GM23338 (cell line): ENCODE measurements at regions not wholly inside any gene's neighbourhood (a gene's known extent, or its start where the extent isn't known, plus 50 kb on each side); places are given as distances from the start of the nearest gene placed in this dataset.

Source experiments
- ATAC-seq: fragments of 200-7000 bp; cut with Tn5 transposase; 3 replicates; pipeline ENCODE4 v1.9.1; 2020
- DNase-seq: peaks from one replicate; pipeline ENCODE4 v3.0.0-alpha.2; 2015; ENCODE audit warnings: low spot score
- H2AFZ ChIP-seq: fragments of 200-600 bp; sonication (generic); 2 replicates; pipeline ENCODE4 v1.8.0; 2016; ENCODE audit warnings: antibody characterized with exemption, mild to moderate bottlenecking, moderate library complexity
- H3F3A ChIP-seq: fragments of 200-600 bp; sonication (generic); replicated peaks from 2 replicates; pipeline ENCODE4 v1.8.0; 2017; ENCODE audit warnings: antibody characterized with exemption, mixed run types, low read depth
- H3K27ac ChIP-seq: fragments of 200-600 bp; sonication (generic); 2 replicates; pipeline ENCODE4 v1.6.1; 2016; ENCODE audit warnings: low read depth
- H3K27me3 ChIP-seq: fragments of 200-600 bp; sonication (generic); 2 replicates; pipeline ENCODE4 v1.8.0; 2016; ENCODE audit warnings: mild to moderate bottlenecking, mixed run types, moderate library complexity; ENCODE audit not compliant: insufficient read depth
- H3K36me3 ChIP-seq: fragments of 200-600 bp; sonication (generic); 2 replicates; pipeline ENCODE4 v1.8.0; 2016; ENCODE audit warnings: mild to moderate bottlenecking; ENCODE audit not compliant: insufficient read depth
- H3K4me1 ChIP-seq: fragments of 200-600 bp; sonication (generic); 2 replicates; pipeline ENCODE4 v1.8.0; 2016; ENCODE audit warnings: mild to moderate bottlenecking, moderate library complexity; ENCODE audit not compliant: insufficient read depth
- H3K4me2 ChIP-seq: fragments of 200-600 bp; sonication (generic); 2 replicates; pipeline ENCODE4 v1.7.1; 2017; ENCODE audit warnings: mixed run types
- H3K4me3 ChIP-seq: fragments of 200-600 bp; sonication (generic); 2 replicates; pipeline ENCODE4 v1.6.1; 2016; ENCODE audit warnings: mixed run types
- H3K79me2 ChIP-seq: fragments of 200-600 bp; sonication (generic); replicated peaks from 2 replicates; pipeline ENCODE4 v1.8.0; 2017; ENCODE audit warnings: mild to moderate bottlenecking; ENCODE audit not compliant: insufficient read depth
- H3K9me2 ChIP-seq: fragments of 200-600 bp; sonication (generic); 2 replicates; pipeline ENCODE4 v1.8.0; 2017; ENCODE audit not compliant: insufficient read depth
- H4K20me1 ChIP-seq: fragments of 200-600 bp; sonication (generic); replicated peaks from 2 replicates; pipeline ENCODE4 v1.8.0; 2017; ENCODE audit warnings: mild to moderate bottlenecking; ENCODE audit not compliant: insufficient read depth
- H3K27ac Mint-ChIP-seq: 2 replicates; pipeline ENCODE4 v1.8.0; 2020; ENCODE audit warnings: inconsistent platforms, mild to moderate bottlenecking, moderate library complexity, mixed read lengths
- H3K27me3 Mint-ChIP-seq: 3 replicates; pipeline ENCODE4 v1.8.0; 2022; ENCODE audit warnings: low read depth, mild to moderate bottlenecking, moderate library complexity, mixed read lengths, inconsistent platforms; ENCODE audit not compliant: insufficient read depth, poor library complexity
- H3K36me3 Mint-ChIP-seq: 3 replicates; pipeline ENCODE4 v1.8.0; 2021; ENCODE audit warnings: low read depth, mild to moderate bottlenecking, inconsistent platforms, moderate library complexity, mixed read lengths
- H3K4me1 Mint-ChIP-seq: 3 replicates; pipeline ENCODE4 v1.8.0; 2020; ENCODE audit warnings: mild to moderate bottlenecking, inconsistent platforms, mixed read lengths
- H3K4me3 Mint-ChIP-seq: 3 replicates; pipeline ENCODE4 v1.8.0; 2021; ENCODE audit warnings: moderate library complexity, mild to moderate bottlenecking, inconsistent platforms, mixed read lengths
- H3K9me3 Mint-ChIP-seq: 3 replicates; pipeline ENCODE4 v1.8.0; 2020; ENCODE audit warnings: moderate library complexity, mild to moderate bottlenecking, inconsistent platforms, mixed read lengths
- CREB1 ChIP-seq: fragments of 250-450 bp; sonication (Bioruptor Pico); IDR thresholded peaks from 2 replicates; pipeline ENCODE4 v1.5.0; 2020; ENCODE audit warnings: low read depth, mild to moderate bottlenecking, moderate library complexity
- CTCF ChIP-seq, 2 experiments: fragments of 200-600 bp in 1 of 2; sonication (generic) in 1 of 2; conservative IDR thresholded peaks; 2 replicates each; pipeline versions ENCODE4 v1.5.1 to v1.6.1; 2016 to 2017; ENCODE audit warnings: antibody characterized with exemption in 2 of 2, low read depth in 2 of 2, mild to moderate bottlenecking in 2 of 2, moderate library complexity in 1 of 2
- ETS1 ChIP-seq: IDR thresholded peaks from 2 replicates; pipeline ENCODE4 v1.6.1; 2016; ENCODE audit warnings: antibody characterized with exemption
- EZH2 ChIP-seq: fragments of 200-600 bp; sonication (generic); IDR thresholded peaks from one replicate; pipeline ENCODE4 v1.8.0; 2017; ENCODE audit warnings: antibody characterized with exemption, mild to moderate bottlenecking, low read depth; ENCODE audit not compliant: unreplicated experiment
- EZH2phosphoT487 ChIP-seq: fragments of 200-600 bp; sonication (generic); IDR thresholded peaks from one replicate; pipeline ENCODE4 v1.8.1; 2018; ENCODE audit warnings: antibody characterized with exemption; ENCODE audit not compliant: unreplicated experiment
- JUNB ChIP-seq: IDR thresholded peaks from one replicate; pipeline ENCODE4 v1.6.1; 2016; ENCODE audit warnings: antibody characterized with exemption; ENCODE audit not compliant: unreplicated experiment
- NANOG ChIP-seq: IDR thresholded peaks from 2 replicates; pipeline ENCODE4 v1.6.1; 2016; ENCODE audit warnings: antibody characterized with exemption, borderline replicate concordance
- REST ChIP-seq: IDR thresholded peaks from one replicate; pipeline ENCODE4 v1.6.1; 2018; ENCODE audit warnings: antibody characterized with exemption; ENCODE audit not compliant: unreplicated experiment
- STAT1 ChIP-seq: IDR thresholded peaks from one replicate; pipeline ENCODE4 v1.6.1; 2016; ENCODE audit warnings: antibody characterized with exemption; ENCODE audit not compliant: unreplicated experiment
- ZNF114 ChIP-seq: fragments of 250-450 bp; sonication (Bioruptor Pico); IDR thresholded peaks from 2 replicates; pipeline ENCODE4 v1.5.0; 2020; ENCODE audit warnings: mild to moderate bottlenecking, moderate library complexity
- ZNF331 ChIP-seq: fragments of 250-450 bp; sonication (Bioruptor Pico); IDR thresholded peaks from 2 replicates; pipeline ENCODE4 v1.5.0; 2020; ENCODE audit warnings: low read depth, mild to moderate bottlenecking, moderate library complexity

GRCh38 chr5:152282331-152282730 is 122.7 kb downstream of the NMUR2 start:
- no peak for DNase-seq
- H3K27ac ChIP-seq: no peak overlapping the region

GRCh38 chr5:152277936-152278335 is 127.1 kb downstream of the NMUR2 start:
- no peaks in the 10 kb centered on the region for H3K4me1 ChIP-seq
- H3K27me3 Mint-ChIP-seq: peaks cover 4% of the 10 kb centered on the region
- H3K9me2 ChIP-seq: peaks cover 3% of the 10 kb centered on the region; the same call in 1 of the 2 replicates
- DNase-seq (no peak), ATAC-seq (no peak)
- H3K9me3 Mint-ChIP-seq: peaks cover 4% of the 10 kb centered on the region; the same call in 2 of the 3 replicates
- H3K4me2 ChIP-seq: no peak overlapping the region
- H3K4me3 ChIP-seq: no peak overlapping the region
- H3K4me1 Mint-ChIP-seq: no peaks in the 10 kb centered on the region
- no peaks in the 10 kb centered on the region for H3F3A ChIP-seq
- no peak overlapping the region for H3K27ac ChIP-seq
- H2AFZ ChIP-seq: no peak overlapping the region
- no peaks in the 10 kb centered on the region for H3K79me2 ChIP-seq
- no peaks in the 10 kb centered on the region for H3K36me3 ChIP-seq
- no peaks in the 10 kb centered on the region for H3K36me3 Mint-ChIP-seq
- H3K4me3 Mint-ChIP-seq: no peak overlapping the region
- no peaks in the 10 kb centered on the region for H3K27me3 ChIP-seq
- H3K27ac Mint-ChIP-seq: no peak overlapping the region
- no peaks in the 10 kb centered on the region for H4K20me1 ChIP-seq
- TF ChIP-seq CREB1 (no peak), EZH2 (no peak), ZNF331 (no peak), CTCF (conservative IDR thresholded peaks at IDR 0.05; ENCODE audit: low read depth in 2 of 2) (no peak), STAT1 (no peak), EZH2phosphoT487 (no peak)

More at GRCh38 chr5:152282331-152282730, 122.7 kb downstream of the NMUR2 start:
- Histone ChIP-seq H3K9me2 (peaks cover 3% of the 10 kb centered on the region; the same call in 1 of the 2 replicates), H3K36me3 (no peaks in the 10 kb centered on the region), H4K20me1 (no peaks in the 10 kb centered on the region; the same call in 1 of the 2 replicates), H3K4me1 (no peaks in the 10 kb centered on the region), H3F3A (no peaks in the 10 kb centered on the region), H3K4me2 (no peak overlapping the region), H2AFZ (no peak overlapping the region), H3K79me2 (no peaks in the 10 kb centered on the region), H3K27me3 (no peaks in the 10 kb centered on the region), H3K4me3 (no peak overlapping the region)
- H3K27me3 Mint-ChIP-seq: no peaks in the 10 kb centered on the region
- ATAC-seq: no peak
- no peak overlapping the region for H3K27ac Mint-ChIP-seq
- peaks cover 4% of the 10 kb centered on the region; the same call in 2 of the 3 replicates for H3K9me3 Mint-ChIP-seq
- H3K4me1 Mint-ChIP-seq: peaks cover 4% of the 10 kb centered on the region; the same call in 1 of the 3 replicates
- no peak overlapping the region for H3K4me3 Mint-ChIP-seq
- H3K36me3 Mint-ChIP-seq: no peaks in the 10 kb centered on the region
- TF ChIP-seq JUNB (no peak), CREB1 (no peak), ZNF114 (CRISPR knock-in tag) (no peak), STAT1 (no peak), NANOG (no peak), REST (no peak), ZNF331 (no peak), ETS1 (no peak)
